ENCODE measurements at regions not wholly inside any gene's neighbourhood (a gene's known extent, or its start where the extent isn't known, plus 50 kb on each side); places are given as distances from the start of the nearest gene placed in this dataset.
"Not testable (repeated sequence)": the region's sequence is repeated elsewhere in the genome, so short reads cannot be mapped to it uniquely, and the experiment has no call there.

DNA sequence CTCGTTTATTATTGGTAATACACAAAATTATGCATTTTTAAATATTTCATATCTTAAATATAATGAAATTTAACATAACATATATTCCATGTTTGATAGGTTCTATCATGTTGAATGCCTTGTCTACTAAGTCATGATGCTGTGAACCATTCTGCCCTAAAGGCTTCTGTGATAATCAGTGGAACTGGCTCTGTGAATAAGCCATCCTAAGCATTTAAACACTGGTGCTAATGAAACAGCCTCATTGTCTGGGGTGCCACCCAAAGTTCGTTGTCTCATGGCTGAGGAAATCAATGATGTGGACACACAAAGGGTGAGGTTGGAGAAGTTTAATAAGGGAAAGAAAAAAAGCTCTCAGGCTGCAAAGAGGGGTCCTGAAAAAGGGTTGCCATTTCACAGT lies 264.7 kb upstream of the ZRANB2 start:
- in situ Hi-C loops (cut with HindIII; ENCODE audit: low sequenced_read_pairs): no loop called here
- no peak for DNase-seq (ENCODE audit: low spot score)

DNA sequence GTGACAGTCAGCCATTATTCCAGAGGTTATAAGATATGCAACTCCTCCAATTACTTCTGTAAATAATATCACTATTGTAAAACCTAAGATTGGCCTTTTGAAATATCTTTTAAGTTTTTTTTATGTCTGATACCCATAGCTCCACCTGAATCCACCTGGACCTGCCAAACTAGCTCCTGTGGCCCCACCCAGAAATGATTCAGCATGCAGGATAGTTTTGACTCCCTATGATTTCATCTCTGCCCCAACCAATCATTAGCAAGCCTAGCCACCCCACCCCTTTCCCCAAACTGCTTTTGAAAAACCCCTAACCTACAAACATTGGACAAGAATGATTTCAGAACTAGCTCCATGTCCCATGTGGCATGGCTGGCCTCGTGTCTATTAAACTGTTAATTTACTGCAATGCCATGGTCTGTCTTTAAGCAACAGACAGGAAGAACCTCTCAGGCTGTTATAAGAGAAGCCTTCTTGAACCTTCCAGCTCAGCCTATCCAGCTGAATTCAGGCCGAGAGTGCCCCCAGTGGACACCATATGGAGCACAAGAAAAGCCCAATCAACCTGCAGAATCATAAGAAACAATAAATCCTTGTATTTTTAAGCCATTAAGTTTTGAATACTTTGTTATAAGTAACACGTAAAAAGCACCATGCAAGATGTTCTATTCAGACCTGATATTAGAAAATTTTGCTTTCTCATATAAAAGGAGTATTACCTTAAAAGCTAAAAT lies 263.0 kb upstream of the ZRANB2 start:
- no peak for DNase-seq (ENCODE audit: low spot score)
- in situ Hi-C loops (cut with HindIII; ENCODE audit: low sequenced_read_pairs): no loop called here

DNA sequence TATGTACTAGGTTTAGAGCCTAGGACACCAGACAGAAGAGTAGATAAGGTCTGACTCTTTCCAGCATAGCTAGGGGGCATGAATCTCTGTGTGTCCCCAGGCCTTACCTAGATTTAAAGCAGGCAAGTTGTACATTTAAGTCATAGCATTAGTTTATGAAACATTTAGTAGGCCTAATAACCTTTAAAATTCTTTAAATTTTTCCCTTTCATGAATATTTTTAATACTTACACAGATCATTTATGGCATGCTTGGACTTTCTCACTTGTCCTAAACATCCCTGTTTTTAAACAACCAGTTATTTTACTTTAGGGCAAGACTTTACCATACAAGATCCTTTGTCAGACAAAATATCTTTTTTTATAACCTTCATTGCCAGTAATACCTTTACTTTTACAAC lies 258.4 kb upstream of the ZRANB2 start:
- in situ Hi-C loops (cut with HindIII; ENCODE audit: low sequenced_read_pairs): no loop called here
- no peak for DNase-seq (ENCODE audit: low spot score)

DNA sequence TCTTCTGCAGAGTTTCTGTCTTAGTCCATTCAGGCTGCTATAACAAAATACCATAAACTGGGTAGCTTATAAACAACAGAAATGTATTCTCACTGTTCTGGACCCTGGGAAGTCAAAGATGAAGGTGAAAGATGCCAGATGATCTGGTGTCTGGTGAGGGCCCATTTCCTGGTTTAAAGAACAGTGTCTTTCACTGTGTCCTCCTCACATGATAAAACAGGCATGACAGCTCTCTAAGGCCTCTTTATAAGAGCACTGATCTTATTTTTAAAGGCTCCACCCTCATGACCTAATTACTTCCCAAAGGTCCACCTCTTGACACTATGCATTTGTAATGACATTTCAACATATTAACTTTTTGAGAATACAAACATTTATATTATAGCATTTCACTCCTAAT lies 250.2 kb upstream of the ZRANB2 start:
- DNase-seq (ENCODE audit: low spot score): no peak
- in situ Hi-C loops (cut with HindIII; ENCODE audit: low sequenced_read_pairs): no loop called here

DNA sequence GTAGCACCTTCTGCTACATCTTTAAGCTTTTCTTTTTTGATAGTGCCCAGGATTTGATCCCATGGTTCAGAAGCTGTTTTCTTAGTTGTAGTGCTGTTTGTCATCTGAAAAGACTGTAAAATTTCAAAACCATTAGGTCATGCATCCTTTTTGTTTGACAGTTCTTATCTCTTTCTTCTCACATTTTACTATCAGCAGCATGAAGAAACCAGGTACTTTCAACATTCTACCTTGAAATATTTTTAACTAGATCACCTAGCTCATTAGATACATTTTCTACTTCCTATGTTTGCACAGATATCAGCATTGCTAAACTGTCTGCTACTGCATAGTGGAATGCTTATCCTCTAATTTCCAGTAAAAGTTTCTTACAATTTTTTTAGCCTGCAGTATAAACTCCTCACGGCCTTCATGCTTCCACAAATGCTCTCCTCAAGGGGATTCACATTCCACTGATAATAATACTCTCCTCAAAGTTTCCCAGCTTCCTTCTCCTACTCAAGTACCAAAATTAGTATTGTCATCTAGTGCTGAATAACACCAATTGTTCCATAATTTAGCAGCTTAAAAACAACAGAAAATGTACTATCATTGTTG lies 243.9 kb upstream of the ZRANB2 start:
- in situ Hi-C loops (cut with HindIII; ENCODE audit: low sequenced_read_pairs): no loop called here

DNA sequence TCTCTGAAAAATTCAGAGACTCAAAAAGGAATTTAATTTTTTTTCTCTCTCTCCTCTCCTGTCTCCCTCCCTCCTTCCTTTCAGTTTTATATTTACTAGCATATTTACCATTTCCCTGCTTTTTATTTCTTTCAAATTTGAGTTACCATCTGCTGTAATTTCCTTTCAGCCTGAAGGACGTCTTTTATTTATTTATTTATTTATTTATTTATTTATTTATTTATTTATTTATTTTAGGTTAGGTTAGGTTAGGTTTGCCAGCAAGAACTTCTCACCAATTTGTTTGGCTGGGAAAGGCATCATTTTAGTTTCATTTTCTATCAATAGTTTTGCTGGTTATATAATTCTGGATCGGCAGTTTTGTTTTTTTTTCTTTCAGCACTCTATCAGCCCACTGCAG lies 231.7 kb upstream of the ZRANB2 start:
- in situ Hi-C loops (cut with HindIII; ENCODE audit: low sequenced_read_pairs): no loop called here
- no peak for DNase-seq (ENCODE audit: low spot score)

More for the DNA sequence above, 243.9 kb upstream of the ZRANB2 start:
- DNase-seq (ENCODE audit: low spot score): no peak

DNA sequence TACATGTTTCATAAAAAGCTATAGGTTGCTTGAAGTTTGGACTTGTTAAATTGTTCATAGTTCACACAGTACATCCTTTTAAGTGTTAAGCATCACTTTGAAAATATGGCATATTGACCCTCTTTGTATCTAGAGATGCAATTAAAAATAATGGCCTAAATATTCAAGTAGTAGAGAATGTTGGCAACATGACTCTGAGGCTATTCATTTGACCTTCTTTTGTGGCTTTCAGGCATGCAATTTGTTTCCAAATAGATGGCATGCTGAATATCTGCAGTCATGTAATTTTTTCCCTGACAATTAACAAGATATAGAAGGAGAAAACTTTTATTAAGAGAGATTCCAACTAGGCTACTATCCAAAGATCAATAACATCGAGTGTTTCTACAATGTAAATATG lies 230.5 kb upstream of the ZRANB2 start:
- in situ Hi-C loops (cut with HindIII; ENCODE audit: low sequenced_read_pairs): no loop called here

DNA sequence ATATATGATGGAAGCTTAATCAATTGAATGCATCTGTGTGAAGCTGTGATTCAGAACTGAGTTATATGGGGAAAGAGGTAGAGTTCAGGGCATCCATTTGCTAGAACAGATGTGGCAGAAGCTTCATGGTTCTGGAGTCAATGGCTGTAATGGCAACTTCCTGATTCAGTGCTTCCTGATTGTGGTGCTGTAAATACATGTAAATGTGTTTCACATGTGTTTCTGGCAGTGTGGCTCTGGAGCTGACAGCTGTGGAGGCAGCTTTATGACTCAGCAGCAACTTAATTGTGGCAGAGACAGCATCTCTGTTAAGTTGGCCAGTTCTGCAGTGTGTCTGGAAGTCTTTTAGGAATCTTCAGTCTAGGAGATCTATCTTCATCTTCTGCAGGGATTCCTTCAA lies 226.6 kb upstream of the ZRANB2 start:
- in situ Hi-C loops (cut with HindIII; ENCODE audit: low sequenced_read_pairs): no loop called here
- DNase-seq (ENCODE audit: low spot score): no peak

More for the DNA sequence above, 230.5 kb upstream of the ZRANB2 start:
- no peak for DNase-seq (ENCODE audit: low spot score)

DNA sequence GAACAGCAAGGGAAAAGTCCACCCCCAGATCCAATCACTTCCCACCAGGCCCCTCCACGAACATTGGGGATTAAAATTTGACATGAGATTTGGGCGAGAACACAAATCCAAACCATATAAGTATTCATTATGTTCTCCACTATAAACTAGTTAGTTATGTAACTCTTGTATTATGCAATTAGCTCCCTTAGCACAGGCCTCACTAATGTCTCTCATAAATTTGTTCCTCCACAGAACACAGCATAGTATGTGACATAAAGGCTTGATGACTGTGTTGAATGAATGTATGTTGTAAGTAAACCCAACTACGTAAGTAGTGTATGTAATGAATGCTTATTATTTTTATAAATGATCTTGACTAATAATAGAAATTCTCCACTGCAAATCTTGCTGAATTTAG lies 223.3 kb upstream of the ZRANB2 start:
- in situ Hi-C loops (cut with HindIII; ENCODE audit: low sequenced_read_pairs): no loop called here
- no peak for DNase-seq (ENCODE audit: low spot score)

DNA sequence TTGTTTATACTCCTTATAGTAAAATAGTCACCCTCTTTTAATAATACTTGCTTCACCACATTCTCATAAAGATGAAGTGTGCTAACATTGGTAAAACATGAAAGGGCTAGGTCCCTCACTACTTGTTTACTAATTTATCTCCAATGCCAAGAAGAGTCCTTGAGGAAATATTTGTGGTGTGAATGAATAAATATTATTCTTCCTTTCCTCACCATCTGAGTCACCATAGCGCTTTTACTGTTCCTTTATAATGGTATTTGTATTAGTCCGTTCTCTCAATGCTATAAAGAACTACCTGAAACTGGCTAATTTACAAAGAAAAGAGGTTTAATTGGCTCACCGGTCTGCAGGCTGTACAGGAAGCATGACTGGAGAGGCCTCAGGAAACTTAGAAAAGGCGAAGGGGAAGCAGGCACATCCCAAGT lies 222.8 kb upstream of the ZRANB2 start:
- in situ Hi-C loops (cut with HindIII; ENCODE audit: low sequenced_read_pairs): no loop called here
- no peak for DNase-seq (ENCODE audit: low spot score)

DNA sequence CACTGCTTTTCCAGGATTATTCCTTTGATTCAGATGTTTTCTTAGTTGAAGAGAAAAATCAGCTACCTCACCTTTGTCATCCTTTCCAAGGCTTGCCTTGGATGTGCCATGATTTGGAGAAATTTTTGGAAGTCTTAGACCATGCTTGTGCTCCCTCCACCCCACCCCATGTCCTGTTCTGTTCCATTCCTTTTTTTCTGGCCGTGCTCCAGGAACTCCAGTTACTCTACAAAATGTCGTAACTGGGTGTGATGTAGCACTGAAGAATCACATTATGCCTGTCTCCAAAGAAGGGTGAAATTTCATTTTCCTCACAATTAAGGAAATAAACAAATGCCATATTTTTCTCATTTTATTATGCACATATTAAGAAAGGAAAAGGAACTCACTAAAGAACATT lies 217.8 kb upstream of the ZRANB2 start:
- in situ Hi-C loops (cut with HindIII; ENCODE audit: low sequenced_read_pairs): no loop called here

DNA sequence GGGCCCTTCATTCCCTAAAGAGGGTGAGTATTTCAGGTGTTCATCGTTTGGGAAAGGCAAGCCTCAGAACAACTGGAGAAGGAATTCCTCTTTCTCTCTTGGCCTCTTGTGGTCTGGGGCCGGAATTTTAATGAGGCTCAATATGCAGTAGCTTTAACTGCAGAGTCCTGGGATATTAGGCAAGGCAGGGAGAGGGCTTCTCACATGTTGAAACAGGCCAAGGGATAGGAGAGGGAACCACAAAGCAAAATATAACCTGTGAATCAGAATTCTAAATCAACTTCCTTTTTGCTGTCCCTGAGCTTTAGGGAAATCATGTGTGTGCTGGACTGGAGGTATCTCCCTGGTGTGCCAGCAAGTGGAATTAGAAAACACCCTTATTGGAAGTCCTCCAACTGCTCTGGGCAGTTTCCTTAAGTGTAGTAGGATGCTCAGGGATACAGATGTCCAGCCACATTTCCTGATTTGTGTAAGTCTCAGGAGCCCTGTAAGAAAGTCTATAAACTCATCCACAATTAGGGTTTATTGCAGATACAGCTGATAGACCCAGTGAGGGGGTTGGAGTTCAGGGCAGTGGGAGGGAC lies 215.8 kb upstream of the ZRANB2 start:
- in situ Hi-C loops (cut with HindIII; ENCODE audit: low sequenced_read_pairs): no loop called here
- no peak for DNase-seq (ENCODE audit: low spot score)

More for the DNA sequence above, 217.8 kb upstream of the ZRANB2 start:
- DNase-seq (ENCODE audit: low spot score): peak; percentile 4

DNA sequence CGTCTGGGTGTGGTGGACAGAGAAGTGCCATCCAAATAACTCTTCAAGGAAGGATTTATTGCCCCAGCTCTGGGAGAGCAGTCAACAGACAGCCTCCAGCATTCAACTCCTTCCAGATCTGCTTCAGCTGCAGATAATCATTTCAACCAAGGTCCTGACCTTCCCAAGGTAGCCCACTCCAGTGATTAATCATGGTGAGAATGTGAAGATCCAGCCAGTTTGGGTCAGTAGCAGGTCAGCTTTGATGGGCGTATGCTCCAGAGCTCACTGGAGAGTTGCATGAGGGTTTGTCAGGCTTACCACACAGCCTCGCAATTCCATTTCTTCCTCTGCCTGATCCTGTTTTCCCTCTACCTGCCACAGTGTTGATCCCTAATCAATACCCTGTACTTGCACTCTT lies 214.5 kb upstream of the ZRANB2 start:
- DNase-seq (ENCODE audit: low spot score): no peak
- in situ Hi-C loops (cut with HindIII; ENCODE audit: low sequenced_read_pairs): no loop called here

DNA sequence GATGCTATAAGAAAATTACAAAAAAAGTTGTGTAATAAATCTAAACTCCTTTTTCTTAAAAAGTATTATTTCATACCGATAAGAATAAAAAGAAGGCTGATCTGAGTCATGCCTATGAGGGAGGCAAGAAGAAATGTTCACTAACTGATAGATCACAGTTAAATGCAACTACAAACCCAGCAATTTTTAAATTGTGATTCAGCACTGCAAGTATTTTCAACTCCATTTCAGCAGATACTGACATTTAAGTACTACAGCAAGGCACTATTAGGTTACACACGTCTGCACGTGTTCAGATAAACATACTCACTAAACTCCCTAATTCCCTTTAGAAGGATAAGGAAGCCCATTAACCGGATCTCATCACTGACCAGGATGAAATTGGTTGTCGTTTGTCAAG lies 213.3 kb upstream of the ZRANB2 start:
- no peak for DNase-seq (ENCODE audit: low spot score)
- in situ Hi-C loops (cut with HindIII; ENCODE audit: low sequenced_read_pairs): no loop called here

DNA sequence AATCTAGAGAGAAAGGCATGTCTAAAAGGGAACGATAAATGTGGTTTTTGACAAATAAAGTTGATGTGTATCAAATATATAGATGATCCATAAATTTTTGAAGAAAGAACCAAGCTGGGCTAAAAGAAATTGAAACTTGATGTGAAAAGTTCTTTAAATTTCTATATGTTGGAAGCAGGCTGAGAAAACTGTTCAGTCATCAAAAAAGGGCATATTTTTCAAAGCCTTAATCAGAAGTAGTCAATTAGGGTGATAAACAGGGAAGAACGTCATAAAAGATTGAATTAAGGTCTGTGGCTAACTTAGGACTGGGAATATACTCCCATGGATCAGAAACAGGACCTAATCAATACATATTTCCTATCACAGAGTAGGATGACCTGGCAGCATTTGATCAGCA lies 211.4 kb upstream of the ZRANB2 start:
- DNase-seq (ENCODE audit: low spot score): no peak
- in situ Hi-C loops (cut with HindIII; ENCODE audit: low sequenced_read_pairs): no loop called here

DNA sequence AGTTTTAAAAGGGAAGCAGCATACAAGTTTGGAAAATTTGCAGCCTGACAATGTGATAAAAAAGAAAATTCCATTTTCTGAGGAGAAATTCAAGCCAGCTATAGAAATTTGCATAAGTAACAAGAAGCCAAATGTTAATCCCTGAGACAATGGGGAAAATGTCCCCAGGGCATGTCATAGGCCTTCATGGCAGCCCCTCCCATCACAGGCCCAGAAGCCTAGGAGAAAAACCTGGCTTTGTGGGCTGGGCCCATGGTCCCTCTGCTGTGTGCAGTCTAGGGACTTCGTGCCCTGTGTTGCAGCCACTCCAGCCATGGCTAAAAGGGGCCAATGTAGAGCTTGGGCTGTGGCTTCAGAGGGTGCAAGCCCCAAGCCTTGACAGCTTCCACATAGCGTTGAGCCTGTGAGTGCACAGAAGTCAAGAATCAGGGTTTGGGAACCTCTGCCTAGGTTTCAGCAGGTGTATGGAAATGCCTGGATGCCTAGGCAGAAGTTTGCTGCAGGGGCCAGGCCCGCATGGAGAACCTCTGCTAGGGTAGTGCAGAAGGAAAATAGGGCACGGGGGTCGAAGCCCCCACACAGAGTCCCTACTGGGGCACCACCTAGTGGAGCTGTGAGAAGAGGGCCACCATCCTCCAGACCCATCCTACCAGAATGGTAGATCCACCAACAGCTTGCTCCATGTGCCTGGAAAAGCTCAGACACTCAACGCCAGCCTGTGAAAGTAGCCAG lies 209.8 kb upstream of the ZRANB2 start:
- in situ Hi-C loops (cut with HindIII; ENCODE audit: low sequenced_read_pairs); DNase-seq (ENCODE audit: low spot score): not testable (repeated sequence)

DNA sequence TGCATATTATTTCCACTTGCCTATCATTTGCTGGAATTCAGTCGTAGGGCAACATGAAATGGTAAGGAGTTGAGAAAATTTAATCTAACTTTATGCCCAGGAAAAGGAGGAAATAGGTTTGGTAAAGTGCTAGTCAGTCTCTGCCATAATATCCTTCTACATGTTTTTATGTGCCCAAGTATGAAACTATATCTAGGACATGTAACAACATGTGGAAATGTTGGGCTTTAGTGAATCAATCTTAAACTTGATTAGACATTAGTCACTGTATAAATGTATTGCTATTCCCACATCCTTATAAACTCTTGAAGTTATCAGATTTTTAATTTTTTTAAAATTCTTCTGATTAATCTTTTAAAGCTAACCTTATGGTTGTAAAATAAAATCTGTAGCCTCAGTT lies 204.7 kb upstream of the ZRANB2 start:
- no peak for DNase-seq (ENCODE audit: low spot score)
- in situ Hi-C loops (cut with HindIII; ENCODE audit: low sequenced_read_pairs): no loop called here

DNA sequence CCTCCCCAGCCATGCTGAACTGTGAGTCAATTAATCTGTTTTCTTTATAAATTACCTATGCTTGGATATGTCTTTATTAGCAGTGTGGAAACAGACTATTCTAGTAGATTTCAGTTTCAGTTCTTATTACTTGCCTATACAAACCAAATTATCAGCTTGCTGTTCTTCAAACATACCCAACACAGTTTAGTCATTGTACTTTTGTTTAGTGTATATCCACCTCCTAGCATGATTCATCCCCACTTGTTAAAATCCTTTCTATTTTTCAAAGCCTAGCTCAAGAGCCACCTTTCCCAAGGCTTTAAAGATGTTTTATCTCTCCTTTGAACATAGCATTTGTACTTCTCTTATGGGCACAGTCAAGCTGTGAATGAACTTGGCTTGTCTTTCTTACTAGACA lies 195.6 kb upstream of the ZRANB2 start:
- in situ Hi-C loops (cut with HindIII; ENCODE audit: low sequenced_read_pairs): no loop called here
- DNase-seq (ENCODE audit: low spot score): no peak

DNA sequence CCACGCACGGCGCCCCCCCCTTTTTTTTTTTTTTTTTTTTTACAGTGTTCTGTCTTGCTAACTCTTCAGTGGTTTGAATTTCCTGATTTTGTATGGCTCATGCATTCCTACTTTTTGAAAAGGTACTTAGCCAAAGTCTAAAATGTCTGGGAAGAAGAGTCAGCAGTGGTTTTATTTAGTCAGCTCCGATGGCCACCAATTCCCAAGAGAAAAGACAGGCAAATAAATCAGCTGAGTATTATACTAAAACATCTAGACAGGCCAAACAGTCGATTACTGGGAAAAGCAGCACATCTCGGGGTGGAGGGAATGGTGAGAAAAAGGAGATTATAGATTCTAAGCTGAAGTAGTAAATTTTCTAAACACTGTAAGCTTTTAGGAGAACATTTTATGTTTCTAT lies 192.5 kb upstream of the ZRANB2 start:
- DNase-seq (ENCODE audit: low spot score): no peak
- in situ Hi-C loops (cut with HindIII; ENCODE audit: low sequenced_read_pairs): no loop called here

DNA sequence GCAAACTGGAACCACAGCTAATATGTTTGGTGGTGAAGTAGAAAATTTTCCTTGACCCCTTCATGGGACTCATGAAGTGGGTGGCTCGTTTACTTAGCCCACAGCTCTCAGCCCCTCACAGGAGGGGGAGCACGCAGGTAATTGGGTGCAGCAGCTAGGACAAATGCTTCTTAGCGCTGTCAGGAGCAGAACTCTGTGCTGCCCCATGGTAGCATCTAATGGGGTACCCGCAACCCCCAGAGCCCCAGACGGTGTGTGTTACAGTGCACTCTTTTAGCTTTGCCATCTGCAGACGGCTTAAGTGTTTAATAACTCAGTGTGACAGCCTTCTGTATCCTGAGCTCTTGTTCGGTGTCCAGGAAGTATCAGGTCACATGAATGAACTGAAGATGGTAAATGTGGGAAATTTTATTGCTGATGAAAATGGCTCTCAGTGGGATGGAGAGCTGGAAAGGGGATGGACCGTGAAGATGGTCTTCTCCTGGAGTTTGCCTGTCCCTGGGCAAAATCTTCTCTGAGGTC lies 189.6 kb upstream of the ZRANB2 start:
- no peak for DNase-seq (ENCODE audit: low spot score)
- in situ Hi-C loops (cut with HindIII; ENCODE audit: low sequenced_read_pairs): no loop called here

All from G401 (cell line).